GM19372 (cell line): ENCODE measurements at regions not wholly inside any gene's neighbourhood (a gene's known extent, or its start where the extent isn't known, plus 50 kb on each side); places are given as distances from the start of the nearest gene placed in this dataset.

Experiments
- ATAC-seq: cut with Tn5 transposase; IDR thresholded peaks from one replicate; pipeline ENCODE4 v1.9.1; 2021; ENCODE audit warnings: mild to moderate bottlenecking, low read depth, moderate library complexity; ENCODE audit not compliant: unreplicated experiment

DNA sequence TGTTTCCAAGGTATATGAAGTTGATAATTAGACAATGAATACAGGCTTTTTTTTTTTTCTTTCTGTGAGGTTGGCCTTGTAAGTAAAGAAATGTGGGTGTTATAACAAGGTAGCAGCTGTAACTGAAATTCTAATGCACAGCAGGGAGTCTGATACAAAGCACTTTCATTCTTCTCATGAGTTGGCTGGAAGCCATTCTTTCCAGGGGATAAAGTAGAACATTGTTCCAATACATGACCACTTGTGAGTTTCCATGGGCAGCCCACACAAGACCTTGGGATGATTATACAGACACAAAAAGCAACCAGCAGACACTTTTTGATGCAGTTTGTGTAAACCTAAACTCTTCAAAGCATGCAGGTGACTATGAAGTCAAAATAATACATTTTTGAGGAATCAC lies 1785.9 kb upstream of the WWC1 start:
- ATAC-seq, result no peak

DNA sequence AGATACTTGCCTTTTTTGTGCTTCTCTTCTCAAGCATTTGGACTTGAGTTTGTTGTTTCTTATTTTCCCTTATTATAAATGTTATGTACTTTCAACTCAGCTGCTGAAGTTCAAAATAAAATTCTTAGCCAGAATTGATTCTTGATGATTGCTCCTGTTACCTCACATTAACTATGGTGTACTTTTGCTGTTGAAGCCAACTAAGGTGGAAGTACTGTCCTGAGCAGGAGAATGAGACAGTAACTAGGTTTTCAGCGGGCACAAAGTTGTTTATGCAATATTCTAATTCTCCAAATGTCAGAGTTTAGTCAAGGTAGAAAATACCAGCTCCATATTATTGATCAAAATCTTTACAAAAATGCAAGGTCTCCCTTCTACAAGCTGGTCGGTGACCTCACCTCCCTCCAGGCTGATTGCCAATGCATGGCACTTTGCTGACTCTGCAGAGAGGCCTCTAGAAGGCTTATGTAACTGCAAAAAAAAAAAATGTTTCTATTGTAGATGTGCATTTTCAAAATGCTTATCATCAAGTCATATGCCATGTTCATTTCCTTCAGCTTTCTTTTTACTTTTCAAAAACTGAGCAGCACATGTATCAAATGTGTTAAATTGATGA lies 1783.5 kb upstream of the WWC1 start:
- no peak for ATAC-seq

DNA sequence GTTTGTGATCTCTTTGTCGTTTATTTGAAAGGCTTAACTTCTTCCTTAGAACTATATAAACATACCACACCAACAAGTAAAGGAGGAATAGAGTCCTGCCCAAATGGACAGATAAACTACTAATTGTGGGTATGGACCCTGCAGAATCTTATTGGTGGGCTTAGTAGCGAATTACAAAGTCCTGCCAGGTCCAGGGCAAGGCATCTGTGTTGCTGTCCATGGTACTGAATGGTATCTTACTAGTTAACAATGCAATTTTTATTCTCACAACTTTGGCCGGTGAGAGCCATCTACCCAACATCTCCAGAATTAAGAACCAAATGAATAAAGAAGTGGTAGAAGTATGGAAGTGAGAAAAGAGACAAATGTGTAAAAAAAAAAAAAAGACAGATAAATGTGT lies 1782.4 kb upstream of the WWC1 start:
- no peak for ATAC-seq

DNA sequence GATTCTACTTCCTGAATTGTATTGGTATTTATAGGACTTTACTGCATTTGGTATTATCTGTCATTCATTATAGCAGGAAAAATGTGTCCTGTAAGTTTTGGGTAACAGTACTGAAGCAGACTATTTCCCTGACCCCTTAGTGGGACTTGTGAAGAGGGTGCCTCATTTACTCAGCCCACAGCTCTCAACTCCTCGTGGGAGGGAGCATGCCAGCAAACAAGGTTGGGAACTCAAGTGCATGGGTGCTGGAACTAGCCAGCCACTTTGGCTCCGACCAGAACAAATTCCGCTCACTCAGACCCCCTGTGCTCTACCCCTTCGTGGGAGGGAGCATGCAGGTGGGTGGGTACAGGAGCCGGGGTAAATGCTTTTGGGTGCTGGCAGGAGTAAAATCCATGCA lies 1773.5 kb upstream of the WWC1 start:
- ATAC-seq, result no peak

DNA sequence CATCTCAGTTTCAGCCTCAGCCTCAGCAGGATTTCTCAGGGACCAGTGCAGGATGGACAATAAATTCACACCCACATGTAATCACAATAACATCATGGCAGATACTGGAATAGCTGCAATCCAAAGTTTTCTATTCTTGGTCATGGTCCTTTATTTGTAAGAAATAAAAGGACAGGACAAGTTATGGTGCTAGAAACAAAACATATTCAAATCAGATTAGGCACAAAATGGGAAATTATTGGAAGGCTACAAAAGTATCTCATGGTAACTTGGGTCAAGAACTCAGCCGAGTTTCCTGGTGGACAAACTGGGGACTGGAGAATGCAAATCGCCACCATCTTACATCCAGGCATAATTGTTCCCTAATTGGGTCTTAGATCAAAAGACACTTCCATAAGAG lies 1768.2 kb upstream of the WWC1 start:
- no peak for ATAC-seq

DNA sequence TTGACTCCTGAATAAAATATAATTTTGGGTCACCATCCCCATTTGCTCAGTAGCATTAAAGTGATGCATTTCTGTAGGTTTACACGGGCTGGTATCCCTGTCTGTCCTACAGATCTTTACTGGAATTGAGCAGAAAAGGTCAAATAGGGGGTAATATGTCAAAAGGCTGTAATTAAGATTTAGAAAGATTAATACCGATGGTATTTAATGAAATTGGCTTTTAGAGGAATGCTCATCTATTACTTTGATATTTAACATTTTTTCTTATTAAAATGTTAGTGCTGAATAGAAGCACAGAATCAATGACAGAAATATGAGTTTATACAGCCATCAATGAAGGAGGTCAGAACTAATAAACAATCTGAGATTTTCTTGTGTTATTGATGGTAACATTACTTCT lies 1762.2 kb upstream of the WWC1 start:
- no peak for ATAC-seq

DNA sequence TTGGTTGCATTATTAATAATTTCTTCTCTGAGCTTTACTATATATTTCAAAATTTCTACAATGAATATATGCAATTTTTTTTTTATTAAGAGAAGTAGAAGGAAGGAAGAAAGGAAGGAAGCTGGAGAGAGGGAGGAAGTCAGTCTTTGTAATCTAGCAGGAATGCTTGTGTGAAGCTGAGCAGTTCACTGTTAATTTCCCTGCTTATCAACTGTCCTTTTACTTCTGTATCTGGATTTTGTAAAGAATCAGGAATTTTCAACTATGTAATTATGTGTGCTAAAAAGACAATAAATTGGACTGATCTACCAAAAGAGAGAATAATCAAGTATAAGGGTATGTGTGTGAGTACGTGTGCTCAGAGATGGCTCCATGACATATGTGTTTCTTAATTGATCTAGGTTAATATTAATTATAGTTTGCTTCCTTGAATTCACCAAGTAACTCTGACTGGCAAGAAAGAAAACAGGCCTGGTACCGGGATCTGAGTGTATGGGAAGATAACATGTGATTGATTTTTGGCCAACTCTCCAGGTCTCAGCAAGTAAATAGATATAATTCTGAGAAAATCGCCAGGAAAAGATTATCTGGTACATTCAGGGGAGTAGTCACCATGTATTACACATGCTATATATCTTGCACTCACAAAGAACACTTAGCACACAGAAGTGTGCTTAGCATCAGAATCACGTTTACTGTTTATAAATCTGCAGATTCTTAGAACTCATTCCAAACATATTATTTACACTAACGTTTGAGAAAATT lies 1758.8 kb upstream of the WWC1 start:
- ATAC-seq, result no peak

DNA sequence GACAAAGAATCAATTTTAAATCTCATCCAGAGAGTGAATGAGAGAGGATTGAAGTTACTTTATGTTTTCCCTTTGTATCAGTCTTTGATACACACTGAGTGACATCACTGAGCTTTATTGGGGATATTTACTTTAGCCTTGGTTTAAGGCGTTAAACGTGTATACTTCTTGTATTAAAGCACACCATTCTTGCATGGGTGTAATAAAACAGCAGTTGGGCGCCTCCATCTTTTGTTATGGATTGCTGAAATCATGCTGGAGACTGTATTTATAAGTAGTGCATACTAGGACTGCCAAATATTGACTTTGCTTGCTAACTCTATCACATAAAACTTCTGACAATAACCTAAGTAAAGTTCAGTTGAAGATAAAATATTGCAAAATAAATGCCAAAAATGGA lies 1755.8 kb upstream of the WWC1 start:
- no peak for ATAC-seq

DNA sequence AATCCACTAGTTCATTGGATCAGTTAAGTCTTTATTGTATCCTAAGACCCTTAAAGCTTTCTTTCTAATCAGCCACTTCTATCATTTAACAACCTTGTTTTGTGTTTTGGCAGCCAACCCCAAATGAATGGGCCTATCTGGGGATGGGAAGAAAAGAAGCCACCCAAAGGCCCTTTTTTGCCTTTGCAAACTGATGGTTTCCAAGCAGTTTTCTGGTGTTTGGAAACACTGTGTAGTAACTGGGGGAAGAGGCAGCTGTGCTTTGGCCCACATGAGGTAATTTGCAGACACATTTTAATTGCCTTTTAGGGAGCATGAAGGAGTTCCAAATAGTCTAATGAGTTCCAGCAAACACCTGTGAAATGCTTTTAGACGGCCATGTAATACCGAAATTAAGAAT lies 1751.3 kb upstream of the WWC1 start:
- ATAC-seq, result no peak

DNA sequence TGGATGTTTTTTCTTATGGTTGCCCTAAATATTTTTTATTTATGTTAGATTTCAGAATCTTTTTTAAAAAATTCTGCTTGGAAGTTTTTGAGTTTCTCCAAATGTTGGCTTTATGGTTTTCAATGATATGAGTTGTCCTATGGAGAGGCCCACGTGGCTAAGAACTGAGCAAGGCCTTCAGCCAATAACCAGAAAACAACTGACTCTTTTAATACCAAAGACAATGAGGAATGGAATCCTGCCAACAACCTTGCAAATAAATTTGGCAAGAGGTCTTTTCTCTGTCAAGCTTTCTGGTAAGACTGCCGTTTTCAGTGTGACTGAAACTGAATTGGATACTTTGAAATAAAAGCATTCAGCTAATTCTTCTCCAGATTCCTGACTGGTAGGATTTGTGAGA lies 1740.1 kb upstream of the WWC1 start:
- no peak for ATAC-seq

DNA sequence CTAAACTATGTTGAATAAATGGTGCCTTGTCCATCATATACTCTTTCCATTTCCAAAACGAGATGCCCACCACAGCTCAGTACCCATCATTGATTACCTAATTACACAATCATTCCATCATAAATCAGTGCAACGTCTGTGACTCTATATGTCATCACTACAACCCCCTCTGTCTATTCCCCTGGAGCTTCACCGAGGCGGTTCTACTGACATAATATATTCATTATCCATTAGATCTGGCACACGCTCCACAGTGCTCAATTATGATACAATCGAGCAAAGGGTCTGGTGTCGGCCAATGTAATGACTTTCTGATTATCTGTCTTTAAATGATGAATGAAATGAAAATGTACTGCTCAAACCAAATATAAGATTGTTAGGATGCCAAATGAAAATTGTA lies 1737.7 kb upstream of the WWC1 start:
- ATAC-seq, result no peak

DNA sequence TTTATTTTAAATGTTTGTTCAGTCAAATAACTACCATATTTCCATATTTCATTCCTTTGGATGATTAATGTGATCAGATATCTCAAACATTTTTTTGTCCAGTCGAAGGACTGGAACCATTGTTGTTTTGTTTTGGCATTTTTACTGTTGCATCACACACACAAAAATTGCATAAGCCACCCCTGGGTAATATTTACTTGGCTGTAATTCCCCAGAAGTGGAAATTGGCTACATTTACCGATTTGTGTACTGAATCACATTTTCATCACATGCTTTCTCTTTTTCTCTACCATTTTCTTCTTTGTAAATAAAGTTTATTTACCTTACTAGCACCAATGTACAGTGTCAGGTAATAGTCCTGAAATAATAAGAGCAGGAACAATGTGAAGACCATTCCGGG lies 1729.7 kb upstream of the WWC1 start:
- no peak for ATAC-seq

DNA sequence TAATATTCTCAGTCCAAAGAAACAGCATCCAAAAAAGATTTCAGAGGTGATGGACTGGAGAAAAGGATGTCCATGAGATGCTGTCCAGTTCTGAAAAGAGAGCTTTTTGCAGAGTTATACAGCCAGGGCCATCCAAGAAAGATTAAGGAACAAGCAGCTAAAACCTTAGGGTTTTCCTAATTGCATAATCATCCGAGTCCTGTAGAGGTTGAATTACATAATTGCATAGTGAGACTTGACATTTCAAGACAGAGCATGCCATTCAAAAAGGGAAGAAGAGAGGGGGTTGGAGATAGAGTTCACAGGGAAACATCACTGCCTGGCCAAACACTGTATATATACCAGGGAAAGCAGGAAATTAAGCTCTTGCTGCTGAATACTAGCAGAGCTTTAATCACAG lies 1729.2 kb upstream of the WWC1 start:
- no peak for ATAC-seq

DNA sequence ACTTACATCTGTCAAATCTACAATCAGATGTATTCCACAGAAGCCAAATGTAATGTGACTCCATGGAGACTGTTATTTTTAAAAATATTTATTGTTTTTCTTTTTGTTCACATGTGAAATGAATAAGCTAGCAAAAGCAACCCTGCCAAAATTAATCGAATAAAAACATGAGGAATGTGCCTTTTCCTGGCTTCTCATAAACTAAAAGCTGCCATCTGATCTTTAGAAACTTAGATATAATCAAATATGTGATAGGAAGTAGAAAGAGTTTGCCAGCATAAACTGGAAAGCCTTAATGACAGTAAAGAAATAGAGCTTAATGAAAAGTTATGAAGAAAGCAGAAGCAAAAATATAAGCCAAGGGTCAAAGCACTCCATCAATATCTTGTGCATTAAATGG lies 1724.7 kb upstream of the WWC1 start:
- ATAC-seq, result no peak

DNA sequence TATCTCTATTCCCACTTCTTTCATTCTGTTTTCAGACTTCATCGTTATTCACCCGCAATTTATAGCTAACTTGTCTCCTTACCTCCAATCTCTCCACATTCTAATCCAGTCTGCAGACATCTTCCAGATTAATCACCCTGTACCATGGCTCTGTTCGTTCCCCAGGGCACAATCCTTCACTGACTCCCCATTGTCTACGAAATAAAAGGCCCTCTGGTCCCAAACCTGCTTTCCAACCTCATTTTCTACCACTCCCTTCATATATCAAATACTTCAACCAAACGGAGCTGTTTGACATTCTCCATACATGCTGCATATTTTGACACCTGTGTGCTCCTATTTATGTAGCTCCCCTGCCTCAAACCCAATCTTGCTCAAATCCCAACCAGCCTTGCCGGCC lies 1720.6 kb upstream of the WWC1 start:
- no peak for ATAC-seq

DNA sequence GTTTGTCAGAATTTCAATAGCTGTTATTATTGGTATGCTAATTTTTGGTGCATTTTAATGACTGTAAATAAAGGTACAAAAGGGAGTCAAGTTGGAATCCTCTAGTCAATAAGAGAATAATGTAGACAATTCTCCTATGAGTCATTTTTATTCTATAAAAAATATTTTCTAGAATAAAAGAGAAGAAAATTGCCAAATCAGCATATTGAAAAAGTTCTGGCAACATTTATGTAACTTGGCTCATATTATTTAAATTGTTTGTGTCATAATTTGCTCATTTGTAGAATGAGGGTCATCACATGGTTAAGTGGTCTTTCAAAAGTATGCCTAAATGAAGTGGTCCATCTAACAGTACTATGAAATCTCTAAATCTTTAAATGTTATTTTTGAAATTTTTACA lies 1719.8 kb upstream of the WWC1 start:
- ATAC-seq, result no peak

DNA sequence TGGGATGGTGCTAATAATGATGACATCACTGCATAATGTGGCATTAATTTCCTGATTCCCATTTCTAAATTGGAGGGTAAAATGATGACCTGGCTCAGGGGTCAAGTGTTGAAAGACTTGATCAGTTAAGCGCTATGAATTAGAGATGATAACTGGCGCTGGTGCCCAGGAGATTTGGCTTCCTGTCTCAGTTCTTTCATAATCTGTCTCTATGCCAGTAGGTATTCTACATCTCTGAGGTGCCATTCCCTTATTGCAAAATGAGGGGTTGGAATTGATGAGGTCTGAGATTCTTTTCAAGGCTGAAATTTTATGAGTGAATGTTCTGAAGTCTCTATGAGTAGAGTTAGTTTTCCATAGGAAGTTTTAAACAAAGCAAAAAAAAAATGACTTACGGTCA lies 1715.1 kb upstream of the WWC1 start:
- ATAC-seq, result no peak

DNA sequence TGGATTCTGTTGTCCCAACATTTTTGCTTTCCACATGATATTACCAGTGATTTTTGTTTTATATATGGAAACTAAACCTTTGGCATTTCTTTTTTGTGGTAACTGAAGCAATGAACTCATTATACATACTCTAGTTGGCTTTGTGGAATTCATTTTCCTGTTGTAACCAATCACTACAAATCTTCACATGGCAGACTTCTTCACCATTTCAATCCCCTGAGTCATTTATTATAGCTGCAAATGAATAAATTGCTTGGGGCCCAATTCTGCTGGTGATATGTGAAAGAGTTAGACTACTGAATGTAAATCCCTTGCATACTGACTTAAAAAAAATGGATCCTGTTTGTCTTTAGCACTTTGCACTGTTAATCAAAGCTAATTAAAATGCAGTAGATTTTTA lies 1709.6 kb upstream of the WWC1 start:
- no peak for ATAC-seq

DNA sequence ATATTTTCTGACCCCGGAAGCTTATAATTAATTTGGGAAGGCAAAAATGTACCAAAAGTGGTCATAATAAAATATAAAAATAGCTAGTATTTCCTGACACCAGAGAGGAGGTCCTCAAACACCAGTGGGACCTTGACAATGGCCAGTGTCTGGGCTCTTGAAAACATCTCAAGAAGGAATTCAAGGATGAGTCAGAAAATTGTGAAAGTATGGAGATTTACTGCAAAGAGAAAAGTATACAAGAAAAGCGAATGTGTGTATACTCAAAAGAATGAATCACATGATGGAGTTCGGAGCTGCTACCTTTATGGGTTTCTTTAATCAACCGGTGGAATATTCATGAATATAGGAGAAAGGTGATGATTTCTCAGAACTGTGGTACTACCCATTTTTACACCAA lies 1709.0 kb upstream of the WWC1 start:
- ATAC-seq, result no peak

DNA sequence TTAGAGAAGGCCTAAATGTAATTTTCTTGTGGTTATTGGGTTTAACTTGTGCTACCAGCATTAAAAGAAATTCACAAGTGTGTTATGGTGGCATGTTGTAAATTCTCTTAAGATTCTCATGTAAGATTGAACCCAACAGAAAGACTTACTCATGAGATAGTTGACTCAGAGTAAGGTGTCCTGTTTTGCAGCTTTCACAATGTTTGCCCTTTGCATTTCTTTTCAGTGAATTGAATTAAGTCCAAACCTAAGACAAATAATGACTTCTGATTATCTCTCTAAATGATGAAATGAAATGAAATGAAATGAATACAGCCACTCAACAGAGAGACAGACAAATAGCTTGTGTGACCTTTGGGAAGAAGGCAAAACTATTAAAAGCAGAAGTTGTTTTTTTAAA lies 1696.9 kb upstream of the WWC1 start:
- no peak for ATAC-seq

DNA sequence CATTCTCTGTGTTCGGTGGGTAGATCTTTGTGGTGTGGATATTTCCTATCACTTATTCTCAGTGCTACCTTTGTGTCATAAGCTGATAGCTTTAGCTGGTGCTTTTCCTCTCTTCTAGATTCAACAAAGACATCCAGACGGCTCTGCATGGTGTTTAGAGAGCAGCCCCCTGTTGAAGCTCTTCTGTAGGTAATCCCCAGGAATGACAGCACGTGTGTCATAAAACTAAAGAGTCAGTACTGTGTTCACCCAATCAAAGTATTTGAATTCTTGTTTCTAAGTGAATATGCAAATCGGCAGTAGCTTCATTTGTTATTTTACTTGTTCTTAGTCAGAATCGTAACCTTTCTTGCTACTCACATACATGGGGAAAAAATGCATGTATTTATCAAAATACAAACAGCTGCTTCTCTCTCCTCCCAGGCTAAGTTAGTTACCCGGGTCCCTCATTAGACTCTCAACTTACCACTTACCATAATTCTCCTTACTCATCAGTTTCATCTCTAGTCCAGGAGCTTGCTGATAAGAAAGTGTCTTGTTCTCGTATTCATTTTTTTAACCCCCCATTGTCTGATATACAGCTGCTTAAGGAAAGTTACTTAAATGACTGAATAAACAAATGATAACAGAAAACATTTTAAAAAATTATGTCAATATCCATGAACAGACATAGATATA lies 1696.0 kb upstream of the WWC1 start:
- ATAC-seq, result no peak

DNA sequence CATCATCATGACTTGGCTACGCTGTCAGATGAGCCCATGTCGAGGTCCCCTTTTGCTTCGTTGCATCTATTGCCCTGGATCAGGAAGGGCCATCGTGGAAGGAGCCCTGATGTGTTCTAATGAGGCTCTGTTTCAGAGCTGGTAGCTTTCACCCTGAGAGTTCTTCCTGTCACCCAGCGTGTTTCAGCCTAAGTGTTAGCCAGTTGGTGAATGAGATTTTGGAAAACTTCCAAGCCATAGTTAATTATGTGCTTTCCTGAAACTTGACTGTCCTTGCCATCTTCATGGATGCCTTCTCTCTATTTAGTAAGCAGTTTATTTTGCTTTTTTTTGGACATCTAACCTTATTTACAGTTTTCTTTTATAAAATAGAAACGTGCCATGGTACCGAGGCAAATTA lies 1695.4 kb upstream of the WWC1 start:
- no peak for ATAC-seq
